AG04449 (cell line): ENCODE measurements at regions not wholly inside any gene's neighbourhood (a gene's known extent, or its start where the extent isn't known, plus 50 kb on each side); places are given as distances from the start of the nearest gene placed in this dataset.
"Not testable (repeated sequence)": the region's sequence is repeated elsewhere in the genome, so short reads cannot be mapped to it uniquely, and the experiment has no call there.

Source experiments
- CTCF ChIA-PET: fragments of 350-600 bp; formaldehyde crosslinking; extraction: SDS; loops from one replicate; lab custom pipeline; 2021; ENCODE audit warnings: antibody characterized with exemption; lab: Yijun Ruan, JAX
- POLR2A ChIA-PET: fragments of 400-600, 350-600 bp; formaldehyde crosslinking; extraction: SDS; loops from one replicate; lab custom pipeline; 2020; ENCODE audit warnings: antibody characterized with exemption, inconsistent platforms; lab: Yijun Ruan, JAX
- DNase-seq: peaks from one replicate; pipeline ENCODE4 v3.0.0-alpha.2; 2010; ENCODE audit warnings: low read depth, low spot score
- H3K4me3 ChIP-seq: 2 replicates; pipeline ENCODE4 v1.5.1; 2011; ENCODE audit warnings: low read depth, mild to moderate bottlenecking, control low read depth, low read length
- CTCF ChIP-seq: IDR thresholded peaks from one replicate; pipeline ENCODE4 v1.5.1; 2011; ENCODE audit warnings: mild to moderate bottlenecking, moderate library complexity, low read length, control low read depth, inconsistent platforms; ENCODE audit not compliant: insufficient read depth; ENCODE audit errors: missing control alignments

DNA sequence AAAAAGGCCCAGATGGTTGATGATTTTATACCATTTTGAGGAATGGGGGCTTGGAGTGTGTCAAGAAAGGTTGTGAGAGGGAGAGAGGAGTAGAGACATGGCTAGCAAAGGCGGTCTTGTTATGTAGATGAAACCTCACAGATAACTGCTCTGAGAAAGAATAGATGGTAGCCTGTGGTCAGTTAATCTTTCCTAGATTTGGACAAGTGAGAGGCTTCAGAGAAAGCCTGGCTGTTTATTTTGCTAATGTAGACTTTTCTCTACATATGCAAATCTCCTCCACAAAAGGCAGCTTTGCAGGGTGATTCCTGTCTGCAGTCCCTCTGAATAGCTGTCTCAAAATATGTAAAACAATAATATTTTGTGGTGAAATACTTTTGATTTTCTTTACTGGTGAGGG lies 177.3 kb downstream of the OTOL1 start:
- no peak for DNase-seq
- CTCF ChIA-PET, result no interaction called here
- no peak overlapping the region for H3K4me3 ChIP-seq
- POLR2A ChIA-PET, result no interaction called here
- no peak for TF ChIP-seq CTCF

DNA sequence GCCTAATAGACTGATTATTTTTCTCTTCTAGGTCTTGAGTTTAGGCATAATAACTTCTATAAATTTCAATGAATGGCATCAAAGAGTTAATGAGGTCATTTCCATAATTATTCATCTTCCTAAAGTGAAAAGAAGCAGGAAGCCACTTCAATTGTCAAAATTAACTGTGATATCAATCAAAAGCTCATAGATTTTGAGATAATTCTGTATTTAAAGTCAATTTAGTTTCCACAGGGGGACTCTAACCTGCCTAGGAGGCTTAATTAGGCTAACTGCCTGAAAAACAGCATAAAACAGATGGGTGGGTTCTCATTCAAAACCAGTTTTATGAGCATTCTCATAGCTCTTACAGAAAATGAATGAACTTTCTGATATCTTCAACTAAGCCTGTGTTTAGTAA lies 177.8 kb downstream of the OTOL1 start:
- H3K4me3 ChIP-seq, result no peak overlapping the region
- TF ChIP-seq CTCF, result no peak
- no peak for DNase-seq
- ChIA-PET CTCF (no interaction called here), POLR2A (no interaction called here)

- H3K4me3 ChIP-seq, DNase-seq, POLR2A ChIA-PET, CTCF ChIA-PET: not testable (repeated sequence)
These were observed 185.2 kb downstream of the OTOL1 start for GRCh38 chr3:161681831-161682230.

GRCh38 chr3:161682715-161683114 lies 186.1 kb downstream of the OTOL1 start:
- H3K4me3 ChIP-seq, result no peak overlapping the region
- CTCF ChIA-PET, result no interaction called here
- no peak for DNase-seq
- TF ChIP-seq CTCF, result no peak
- POLR2A ChIA-PET, result no interaction called here

DNA sequence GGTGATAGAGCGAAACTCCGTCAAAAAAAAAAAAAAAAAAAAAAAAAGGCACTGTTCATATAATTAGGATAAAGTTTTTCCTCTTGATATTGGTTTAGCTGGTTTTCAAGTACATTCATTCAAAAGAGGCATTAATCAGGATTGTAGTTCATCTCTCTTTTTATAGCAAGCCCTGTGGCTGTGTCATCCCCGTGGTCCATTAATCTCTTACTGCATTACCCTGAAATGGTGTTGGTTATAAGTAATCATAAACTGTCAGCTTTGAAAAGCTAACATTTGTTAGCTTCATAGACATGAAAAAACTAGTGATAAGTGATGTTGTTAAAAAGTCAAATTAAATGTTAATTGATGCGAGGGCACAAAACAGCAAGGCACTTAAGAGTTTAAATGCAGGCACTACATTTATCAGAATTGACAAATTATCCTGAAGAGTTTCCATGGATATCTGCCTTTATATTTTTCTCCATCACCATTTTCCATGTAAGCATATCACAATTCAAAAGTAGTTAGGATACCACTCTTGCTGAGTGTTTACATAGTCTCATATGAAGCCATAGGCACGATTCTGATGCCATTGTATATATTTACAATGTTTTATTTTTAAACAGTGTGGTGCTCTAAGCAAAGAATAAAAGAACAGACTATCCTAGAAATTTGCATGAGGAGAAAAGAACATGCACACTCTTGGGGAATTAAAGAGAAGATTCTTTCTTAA lies 193.1 kb downstream of the OTOL1 start:
- TF ChIP-seq CTCF, result no peak
- ChIA-PET CTCF (no interaction called here), POLR2A (no interaction called here)
- H3K4me3 ChIP-seq, result no peak overlapping the region
- no peak for DNase-seq

GRCh38 chr3:161690299-161690620 lies 193.7 kb downstream of the OTOL1 start:
- ChIA-PET CTCF (no interaction called here), POLR2A (no interaction called here)
- DNase-seq, result no peak
- H3K4me3 ChIP-seq, result no peak overlapping the region
- no peak for TF ChIP-seq CTCF

- TF ChIP-seq CTCF, result no peak
- H3K4me3 ChIP-seq, result no peak overlapping the region
- POLR2A ChIA-PET, result no interaction called here
- CTCF ChIA-PET, result no interaction called here
- DNase-seq, result no peak
These were observed 195.1 kb downstream of the OTOL1 start for GRCh38 chr3:161691677-161692076.
